SK-N-SH (cell line): ENCODE measurements at regions not wholly inside any gene's neighbourhood (a gene's known extent, or its start where the extent isn't known, plus 50 kb on each side); places are given as distances from the start of the nearest gene placed in this dataset.

Experiments
- CTCF ChIA-PET: fragments of 300-600, 350-600 bp; formaldehyde crosslinking; extraction: SDS; loops from one replicate; lab custom pipeline; 2021; lab: Yijun Ruan, JAX
- POLR2A ChIA-PET: fragments of 350-600 bp; sonication (Branson Sonifier 250); formaldehyde crosslinking; extraction: SDS; loops from one replicate; lab custom pipeline; 2020; ENCODE audit warnings: antibody characterized with exemption, inconsistent platforms; lab: Yijun Ruan, JAX
- DNase-seq: peaks from one replicate; pipeline ENCODE4 v3.0.0; 2012
- H2AFZ ChIP-seq: fragments of 200-600 bp; sonication (generic); 2 replicates; pipeline ENCODE4 v1.8.1; 2016; ENCODE audit warnings: antibody characterized with exemption, mild to moderate bottlenecking, low read depth
- H3F3A ChIP-seq: fragments of 200-600 bp; sonication (generic); replicated peaks from 2 replicates; pipeline ENCODE3; 2016; ENCODE audit warnings: antibody characterized with exemption, mild to moderate bottlenecking; ENCODE audit not compliant: insufficient read depth
- H3K27ac ChIP-seq, 2 experiments: fragments of 200-500 bp in 1 of 2; fragments of 200-600 bp in 1 of 2; sonication (Bioruptor generic) in 1 of 2; sonication (generic), shearing (Covaris generic) in 1 of 2; 2 replicates each; pipeline versions ENCODE4 v1.5.1 to v1.6.1; 2014 to 2016; ENCODE audit warnings: low read depth in 2 of 2, inconsistent platforms in 1 of 2, low read length in 1 of 2, mild to moderate bottlenecking in 1 of 2, mixed read lengths in 1 of 2
- H3K27me3 ChIP-seq: fragments of 200-600 bp; sonication (generic), shearing (Covaris generic); 2 replicates; pipeline ENCODE4 v1.6.1; 2016; ENCODE audit warnings: mixed run types; ENCODE audit not compliant: insufficient read depth
- H3K36me3 ChIP-seq, 2 experiments: fragments of 200-500 bp in 1 of 2; fragments of 200-600 bp in 1 of 2; sonication (Bioruptor generic) in 1 of 2; sonication (generic) in 1 of 2; replicated peaks in 1 of 2; 2 replicates each; pipeline versions ENCODE3 to v1.5.1; 2014 to 2016; ENCODE audit warnings: low read length in 1 of 2, mild to moderate bottlenecking in 1 of 2; ENCODE audit not compliant: insufficient read depth in 2 of 2, control insufficient read depth in 1 of 2
- H3K4me1 ChIP-seq, 2 experiments: fragments of 200-500 bp in 1 of 2; fragments of 200-600 bp in 1 of 2; sonication (Bioruptor generic) in 1 of 2; sonication (generic), shearing (Covaris generic) in 1 of 2; 2 replicates each; pipeline versions ENCODE4 v1.5.1 to v1.6.1; 2014 to 2016; ENCODE audit warnings: low read depth in 1 of 2, low read length in 1 of 2, mixed run types in 1 of 2; ENCODE audit not compliant: insufficient read depth in 2 of 2, control insufficient read depth in 1 of 2
- H3K4me2 ChIP-seq: fragments of 200-600 bp; sonication (generic), shearing (Covaris generic); 2 replicates; pipeline ENCODE4 v1.6.1; 2017; ENCODE audit warnings: mixed run types
- H3K4me3 ChIP-seq, 2 experiments: fragments of 200-500 bp in 1 of 2; fragments of 200-600 bp in 1 of 2; sonication (Bioruptor generic) in 1 of 2; sonication (generic), shearing (Covaris generic) in 1 of 2; 2 replicates each; pipeline versions ENCODE4 v1.5.1 to v1.8.1; 2014 to 2016; ENCODE audit warnings: low read depth in 2 of 2, inconsistent platforms in 1 of 2, low read length in 1 of 2, mild to moderate bottlenecking in 1 of 2, mixed read lengths in 1 of 2, moderate library complexity in 1 of 2
- H3K79me2 ChIP-seq: fragments of 200-600 bp; sonication (generic); 2 replicates; pipeline ENCODE4 v1.8.1; 2017; ENCODE audit warnings: mild to moderate bottlenecking; ENCODE audit not compliant: insufficient read depth
- H3K9ac ChIP-seq: fragments of 200-600 bp; sonication (generic); 2 replicates; pipeline ENCODE4 v1.6.1; 2017; ENCODE audit warnings: mixed run types
- H3K9me2 ChIP-seq: fragments of 200-600 bp; sonication (generic); 2 replicates; pipeline ENCODE4 v1.6.1; 2017; ENCODE audit warnings: mixed run types
- H3K9me3 ChIP-seq: fragments of 200-600 bp; sonication (generic); 2 replicates; pipeline ENCODE4 v1.6.1; 2017; ENCODE audit warnings: mixed run types, mild to moderate bottlenecking, moderate library complexity
- H4K20me1 ChIP-seq: fragments of 200-600 bp; sonication (generic); 2 replicates; pipeline ENCODE4 v1.6.1; 2017; ENCODE audit warnings: mild to moderate bottlenecking, mixed run types; ENCODE audit not compliant: insufficient read depth
- CHD2 ChIP-seq: fragments of 150-350 bp; IDR thresholded peaks from 2 replicates; pipeline ENCODE4 v1.6.1; 2018; ENCODE audit warnings: low read length; ENCODE audit not compliant: partially characterized antibody
- FOSL2 ChIP-seq: IDR thresholded peaks from 2 replicates; pipeline ENCODE4 v1.4.0; 2012; ENCODE audit warnings: low read depth, mild to moderate bottlenecking, moderate library complexity, borderline replicate concordance
- GATA2 ChIP-seq: sonication (generic); formaldehyde crosslinking; IDR thresholded peaks from 2 replicates; pipeline ENCODE4 v1.5.0; 2020; ENCODE audit warnings: mild to moderate bottlenecking, missing genetic modification reagents
- MAX ChIP-seq: IDR thresholded peaks from 2 replicates; pipeline ENCODE4 v1.4.0; 2012; ENCODE audit warnings: low read depth
- MXI1 ChIP-seq: IDR thresholded peaks from 2 replicates; pipeline ENCODE4 v1.6.1; 2012; ENCODE audit warnings: mild to moderate bottlenecking, low read depth, low read length, improper control_type of control experiment
- NFIC ChIP-seq: IDR thresholded peaks from 2 replicates; pipeline ENCODE4 v1.4.0; 2012; ENCODE audit warnings: borderline replicate concordance
- NRF1 ChIP-seq: IDR thresholded peaks from 2 replicates; pipeline ENCODE4 v1.6.1; 2012; ENCODE audit warnings: low read depth, mild to moderate bottlenecking, low read length
- POLR2AphosphoS5 ChIP-seq: IDR thresholded peaks from 2 replicates; pipeline ENCODE4 v1.6.1; 2012; ENCODE audit warnings: low read depth, low read length
- RAD21 ChIP-seq: IDR thresholded peaks from 2 replicates; pipeline ENCODE4 v1.6.1; 2012; ENCODE audit warnings: mild to moderate bottlenecking, low read length
- TAF1 ChIP-seq: IDR thresholded peaks from 2 replicates; pipeline ENCODE4 v1.6.1; 2012; ENCODE audit warnings: low read depth, mild to moderate bottlenecking, low read length, moderate library complexity, borderline replicate concordance
- TCF12 ChIP-seq: IDR thresholded peaks from 2 replicates; pipeline ENCODE4 v1.4.0; 2012
- USF2 ChIP-seq: fragments of 150-350 bp; IDR thresholded peaks from 2 replicates; pipeline ENCODE4 v1.6.1; 2017; ENCODE audit warnings: antibody characterized with exemption, low read length, low read depth, borderline replicate concordance
- YY1 ChIP-seq: IDR thresholded peaks from 2 replicates; pipeline ENCODE4 v1.4.0; 2012; ENCODE audit warnings: low read depth, mild to moderate bottlenecking
- WGBS: methylation state at CpG from one replicate; pipeline ENCODE4 v1.1.6; 2017; ENCODE audit warnings: low lambda C conversion rate; 5-methylcytosine and 5-hydroxymethylcytosine counted together
- TF ChIP-seq, protein P1 (sequence below): IDR thresholded peaks from 2 replicates; pipeline ENCODE4 v1.4.0; 2012; ENCODE audit warnings: low read depth, borderline replicate concordance
- TF ChIP-seq, protein P2 (sequence below): fragments of 200-600 bp; sonication (generic); IDR thresholded peaks from 2 replicates; pipeline ENCODE4 v1.6.1; 2017; ENCODE audit warnings: antibody characterized with exemption, mild to moderate bottlenecking, moderate library complexity
- TF ChIP-seq, protein P3 (sequence below): IDR thresholded peaks from 2 replicates; pipeline ENCODE4; 2012
- TF ChIP-seq, protein P4 (sequence below): IDR thresholded peaks from 2 replicates; pipeline ENCODE4 v1.4.0; 2012; ENCODE audit warnings: low read depth, borderline replicate concordance

GRCh38 chr5:12113062-12113461 lies 208.8 kb upstream of the CTNND2 start:
- Histone ChIP-seq H3K9me3 (no peaks in the 10 kb centered on the region), H3K4me1 (no peaks in the 10 kb centered on the region), H3K9ac (no peak overlapping the region), H2AFZ (no peak overlapping the region), H3K4me2 (no peak overlapping the region), H4K20me1 (no peaks in the 10 kb centered on the region), H3K9me2 (no peaks in the 10 kb centered on the region), H3K4me3 (no peak overlapping the region), H3K27me3 (no peaks in the 10 kb centered on the region), H3F3A (no peaks in the 10 kb centered on the region), H3K79me2 (no peaks in the 10 kb centered on the region), H3K27ac (no peak overlapping the region), H3K36me3 (no peaks in the 10 kb centered on the region)
- ChIA-PET POLR2A (no interaction called here), CTCF (no interaction called here)
- no peak for TF ChIP-seq RAD21
- no peak for TF ChIP-seq GATA2 (CRISPR knock-in tag)
- TF ChIP-seq NFIC, result no peak
- 1% methylated on average over 3 of the region's 3 CpGs for WGBS
- DNase-seq, result no peak

DNA sequence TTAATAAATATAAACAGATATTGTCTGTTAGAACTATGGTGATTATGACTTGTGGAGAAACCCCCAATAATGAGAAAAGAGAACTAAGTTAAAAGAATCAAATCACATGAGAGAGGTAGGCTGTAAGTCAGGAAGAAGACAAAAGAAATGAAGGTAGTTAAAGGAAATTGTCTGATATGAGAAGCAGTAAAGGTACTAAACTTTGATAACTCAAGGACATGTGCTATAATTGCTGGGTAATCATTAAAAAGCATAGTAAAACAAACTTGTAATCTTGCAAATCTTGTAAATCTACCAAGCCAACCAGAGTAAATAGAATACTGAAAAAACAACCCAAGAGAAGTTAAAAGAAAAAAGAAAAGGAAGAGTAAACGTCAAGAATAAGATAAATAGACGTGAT lies 207.0 kb upstream of the CTNND2 start:
- H2AFZ ChIP-seq, result no peak overlapping the region
- H3K9me2 ChIP-seq, result no peaks in the 10 kb centered on the region
- no peak overlapping the region for H3K4me3 ChIP-seq
- no peak overlapping the region for H3K27ac ChIP-seq
- POLR2A ChIA-PET, result no interaction called here
- H3K27me3 ChIP-seq, result no peaks in the 10 kb centered on the region
- no peaks in the 10 kb centered on the region for H3K4me1 ChIP-seq
- H3K4me2 ChIP-seq, result no peak overlapping the region
- H3K36me3 ChIP-seq, result no peaks in the 10 kb centered on the region
- H3K79me2 ChIP-seq, result no peaks in the 10 kb centered on the region
- 0% methylated on average over 2 of the region's 2 CpGs for WGBS
- no peaks in the 10 kb centered on the region for H3F3A ChIP-seq
- no peak overlapping the region for H3K9ac ChIP-seq
- H3K9me3 ChIP-seq, result no peaks in the 10 kb centered on the region
- CTCF ChIA-PET, result no interaction called here
- no peak for DNase-seq
- H4K20me1 ChIP-seq, result no peaks in the 10 kb centered on the region
- TF ChIP-seq TCF12, result no peak
- TF ChIP-seq, protein P1, sequence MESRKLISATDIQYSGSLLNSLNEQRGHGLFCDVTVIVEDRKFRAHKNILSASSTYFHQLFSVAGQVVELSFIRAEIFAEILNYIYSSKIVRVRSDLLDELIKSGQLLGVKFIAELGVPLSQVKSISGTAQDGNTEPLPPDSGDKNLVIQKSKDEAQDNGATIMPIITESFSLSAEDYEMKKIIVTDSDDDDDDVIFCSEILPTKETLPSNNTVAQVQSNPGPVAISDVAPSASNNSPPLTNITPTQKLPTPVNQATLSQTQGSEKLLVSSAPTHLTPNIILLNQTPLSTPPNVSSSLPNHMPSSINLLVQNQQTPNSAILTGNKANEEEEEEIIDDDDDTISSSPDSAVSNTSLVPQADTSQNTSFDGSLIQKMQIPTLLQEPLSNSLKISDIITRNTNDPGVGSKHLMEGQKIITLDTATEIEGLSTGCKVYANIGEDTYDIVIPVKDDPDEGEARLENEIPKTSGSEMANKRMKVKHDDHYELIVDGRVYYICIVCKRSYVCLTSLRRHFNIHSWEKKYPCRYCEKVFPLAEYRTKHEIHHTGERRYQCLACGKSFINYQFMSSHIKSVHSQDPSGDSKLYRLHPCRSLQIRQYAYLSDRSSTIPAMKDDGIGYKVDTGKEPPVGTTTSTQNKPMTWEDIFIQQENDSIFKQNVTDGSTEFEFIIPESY, result no peak
- TF ChIP-seq FOSL2, result no peak
- TF ChIP-seq TAF1, result no peak
- TF ChIP-seq YY1, result no peak
- TF ChIP-seq POLR2AphosphoS5, result no peak
- no peak for TF ChIP-seq NRF1
- TF ChIP-seq MAX, result no peak
- TF ChIP-seq, protein P2, sequence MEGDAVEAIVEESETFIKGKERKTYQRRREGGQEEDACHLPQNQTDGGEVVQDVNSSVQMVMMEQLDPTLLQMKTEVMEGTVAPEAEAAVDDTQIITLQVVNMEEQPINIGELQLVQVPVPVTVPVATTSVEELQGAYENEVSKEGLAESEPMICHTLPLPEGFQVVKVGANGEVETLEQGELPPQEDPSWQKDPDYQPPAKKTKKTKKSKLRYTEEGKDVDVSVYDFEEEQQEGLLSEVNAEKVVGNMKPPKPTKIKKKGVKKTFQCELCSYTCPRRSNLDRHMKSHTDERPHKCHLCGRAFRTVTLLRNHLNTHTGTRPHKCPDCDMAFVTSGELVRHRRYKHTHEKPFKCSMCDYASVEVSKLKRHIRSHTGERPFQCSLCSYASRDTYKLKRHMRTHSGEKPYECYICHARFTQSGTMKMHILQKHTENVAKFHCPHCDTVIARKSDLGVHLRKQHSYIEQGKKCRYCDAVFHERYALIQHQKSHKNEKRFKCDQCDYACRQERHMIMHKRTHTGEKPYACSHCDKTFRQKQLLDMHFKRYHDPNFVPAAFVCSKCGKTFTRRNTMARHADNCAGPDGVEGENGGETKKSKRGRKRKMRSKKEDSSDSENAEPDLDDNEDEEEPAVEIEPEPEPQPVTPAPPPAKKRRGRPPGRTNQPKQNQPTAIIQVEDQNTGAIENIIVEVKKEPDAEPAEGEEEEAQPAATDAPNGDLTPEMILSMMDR, result no peak
- TF ChIP-seq CHD2, result no peak
- TF ChIP-seq MXI1, result no peak
- no peak for TF ChIP-seq RAD21
- TF ChIP-seq, protein P3, sequence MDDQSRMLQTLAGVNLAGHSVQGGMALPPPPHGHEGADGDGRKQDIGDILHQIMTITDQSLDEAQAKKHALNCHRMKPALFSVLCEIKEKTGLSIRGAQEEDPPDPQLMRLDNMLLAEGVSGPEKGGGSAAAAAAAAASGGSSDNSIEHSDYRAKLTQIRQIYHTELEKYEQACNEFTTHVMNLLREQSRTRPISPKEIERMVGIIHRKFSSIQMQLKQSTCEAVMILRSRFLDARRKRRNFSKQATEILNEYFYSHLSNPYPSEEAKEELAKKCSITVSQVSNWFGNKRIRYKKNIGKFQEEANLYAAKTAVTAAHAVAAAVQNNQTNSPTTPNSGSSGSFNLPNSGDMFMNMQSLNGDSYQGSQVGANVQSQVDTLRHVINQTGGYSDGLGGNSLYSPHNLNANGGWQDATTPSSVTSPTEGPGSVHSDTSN, result no peak
- TF ChIP-seq USF2, result no peak
- TF ChIP-seq, protein P4, sequence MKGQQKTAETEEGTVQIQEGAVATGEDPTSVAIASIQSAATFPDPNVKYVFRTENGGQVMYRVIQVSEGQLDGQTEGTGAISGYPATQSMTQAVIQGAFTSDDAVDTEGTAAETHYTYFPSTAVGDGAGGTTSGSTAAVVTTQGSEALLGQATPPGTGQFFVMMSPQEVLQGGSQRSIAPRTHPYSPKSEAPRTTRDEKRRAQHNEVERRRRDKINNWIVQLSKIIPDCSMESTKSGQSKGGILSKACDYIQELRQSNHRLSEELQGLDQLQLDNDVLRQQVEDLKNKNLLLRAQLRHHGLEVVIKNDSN, result no peak
- TF ChIP-seq, all 33 proteins: peak for 0
